Uterus (tissue), 2 donors: ENCODE measurements at regions not wholly inside any gene's neighbourhood (a gene's known extent, or its start where the extent isn't known, plus 50 kb on each side); places are given as distances from the start of the nearest gene placed in this dataset.

ENCODE experiments used
- CTCF ChIP-seq, 4 experiments: fragments of 200-600 bp in 2 of 4; fragments of 450-650 bp in 2 of 4; sonication (generic) in 2 of 4; IDR thresholded peaks; one replicate each; pipeline ENCODE4 v1.5.1; 2016 to 2019; ENCODE audit warnings: antibody characterized with exemption in 4 of 4, mild to moderate bottlenecking in 2 of 4, moderate library complexity in 1 of 4
- POLR2A ChIP-seq, 2 donors: fragments of 450-650 bp; IDR thresholded peaks; one replicate each; pipeline ENCODE4 v1.6.1; 2016; ENCODE audit warnings: antibody characterized with exemption in 2 of 2, mild to moderate bottlenecking in 1 of 2, moderate library complexity in 1 of 2

DNA sequence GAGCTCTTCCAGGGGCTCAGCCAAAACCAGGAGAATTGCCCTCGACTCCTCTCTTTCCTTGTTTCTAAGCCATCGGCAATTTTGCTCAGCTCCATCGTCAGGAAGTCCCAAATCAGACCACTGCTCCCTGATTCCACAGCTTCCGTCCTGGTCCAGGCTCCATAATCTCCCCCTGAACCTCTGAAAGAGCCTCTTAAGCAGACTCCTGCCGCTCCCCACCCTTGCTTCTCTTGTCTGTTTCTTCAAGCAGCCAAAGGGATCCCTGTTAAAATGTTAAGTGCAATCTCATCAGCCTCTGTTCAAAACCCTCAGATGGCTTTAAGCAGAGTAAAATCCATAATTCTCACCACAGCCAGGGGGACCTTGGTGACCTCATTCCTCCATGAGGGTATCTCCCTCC is 244.7 kb upstream of the SPTLC3 start:
- TF ChIP-seq POLR2A (IDR thresholded peaks at IDR 0.05) (no peak), CTCF (IDR thresholded peaks at IDR 0.05) (no peak)
